GM18861 (cell line): ENCODE measurements at regions not wholly inside any gene's neighbourhood (a gene's known extent, or its start where the extent isn't known, plus 50 kb on each side); places are given as distances from the start of the nearest gene placed in this dataset.
"Not testable (repeated sequence)": the region's sequence is repeated elsewhere in the genome, so short reads cannot be mapped to it uniquely, and the experiment has no call there.

Experiments used
- ATAC-seq: cut with Tn5 transposase; IDR thresholded peaks from one replicate; pipeline ENCODE4 v1.9.1; 2021; ENCODE audit not compliant: unreplicated experiment

GRCh38 chr4:123209436-123209835 is 187.2 kb upstream of the SPRY1 start:
- no peak for ATAC-seq

DNA sequence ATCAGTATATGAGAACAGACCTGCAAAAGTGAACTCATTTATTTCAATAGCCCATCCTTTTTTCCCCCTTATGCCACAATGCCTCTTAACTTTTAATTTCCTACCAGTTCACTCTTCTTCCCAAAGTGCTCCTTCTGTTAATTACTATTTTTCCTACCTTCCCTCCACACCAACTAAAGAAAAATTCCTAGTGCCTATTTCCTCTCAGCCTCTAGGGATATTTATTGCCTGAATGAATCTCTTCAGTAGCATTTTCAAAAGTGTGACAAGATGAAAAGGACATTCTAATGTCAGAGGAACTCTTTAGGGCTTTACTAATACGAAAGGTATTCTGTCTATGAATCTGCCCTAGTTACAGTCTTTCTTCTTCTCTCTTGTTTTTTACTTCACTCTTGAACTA is 181.1 kb upstream of the SPRY1 start:
- no peak for ATAC-seq

DNA sequence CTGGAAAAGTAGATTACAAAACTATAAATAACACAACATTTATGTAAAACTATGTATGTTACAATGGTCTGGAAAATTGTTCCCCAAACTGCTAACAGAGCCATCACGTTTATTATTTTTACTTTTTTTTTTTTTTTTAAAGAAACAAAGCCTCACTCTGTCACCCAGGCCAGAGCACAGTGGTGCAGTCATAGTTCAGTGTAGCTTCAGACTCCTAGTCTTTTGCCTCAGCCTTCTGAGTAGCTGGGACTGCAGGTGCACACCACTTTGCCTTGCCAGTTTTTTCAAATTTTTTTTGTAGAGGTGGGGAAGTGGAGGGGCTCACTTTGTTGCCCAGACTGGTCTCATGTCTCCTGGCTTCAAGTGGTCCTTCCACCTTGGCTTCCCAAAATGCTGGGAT is 180.1 kb upstream of the SPRY1 start:
- ATAC-seq, result no peak

DNA sequence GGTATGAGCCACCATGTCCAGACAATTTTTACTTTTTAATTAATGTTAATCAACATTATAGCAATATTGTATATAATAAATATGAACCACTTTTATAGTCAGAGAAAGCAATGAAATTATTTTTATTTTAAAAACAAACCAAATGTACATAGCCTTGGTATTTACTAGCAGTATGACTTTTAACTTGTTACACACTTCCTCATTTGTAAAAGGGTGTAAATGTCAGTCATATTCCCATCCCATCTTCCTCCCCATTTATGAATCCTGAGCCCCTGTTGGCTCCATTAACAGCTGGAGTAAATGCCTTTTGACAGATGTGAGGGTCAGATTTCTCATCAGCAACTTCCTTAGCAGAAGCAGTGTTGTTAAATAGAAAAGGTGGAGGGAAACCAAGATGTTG is 179.6 kb upstream of the SPRY1 start:
- no peak for ATAC-seq

- no peak for ATAC-seq
Observed at GRCh38 chr4:123217664-123218063, 178.9 kb upstream of the SPRY1 start.

GRCh38 chr4:123218981-123219380 is 177.6 kb upstream of the SPRY1 start:
- ATAC-seq, result no peak

GRCh38 chr4:123229286-123229685 is 167.3 kb upstream of the SPRY1 start:
- ATAC-seq, result no peak

DNA sequence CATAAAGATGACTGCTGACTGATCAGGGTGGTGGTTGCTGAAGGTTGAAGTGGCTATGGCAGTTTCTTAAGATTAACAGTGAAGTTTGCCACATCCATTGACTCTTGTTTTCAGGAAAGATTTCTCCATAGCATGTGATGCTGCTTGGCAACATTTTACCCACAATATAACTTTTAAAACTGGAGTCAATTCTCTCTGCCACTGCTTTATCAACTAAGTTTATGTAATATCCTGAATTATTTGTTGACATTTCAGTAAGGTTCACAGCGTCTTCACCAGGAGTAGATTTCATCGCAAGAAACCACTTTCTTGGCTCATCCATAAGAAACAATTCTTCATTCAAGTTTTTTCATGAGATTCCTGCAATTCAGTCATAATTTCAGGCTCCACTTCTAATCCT is 166.5 kb upstream of the SPRY1 start:
- no peak for ATAC-seq

- no peak for ATAC-seq
Observed at GRCh38 chr4:123232439-123232838, 164.2 kb upstream of the SPRY1 start.

GRCh38 chr4:123233136-123233768 is 163.3 kb upstream of the SPRY1 start:
- ATAC-seq, result no peak

- ATAC-seq, result no peak
Observed at GRCh38 chr4:123234955-123235354, 161.6 kb upstream of the SPRY1 start.

GRCh38 chr4:123235431-123235830 is 161.2 kb upstream of the SPRY1 start:
- ATAC-seq, result no peak

DNA sequence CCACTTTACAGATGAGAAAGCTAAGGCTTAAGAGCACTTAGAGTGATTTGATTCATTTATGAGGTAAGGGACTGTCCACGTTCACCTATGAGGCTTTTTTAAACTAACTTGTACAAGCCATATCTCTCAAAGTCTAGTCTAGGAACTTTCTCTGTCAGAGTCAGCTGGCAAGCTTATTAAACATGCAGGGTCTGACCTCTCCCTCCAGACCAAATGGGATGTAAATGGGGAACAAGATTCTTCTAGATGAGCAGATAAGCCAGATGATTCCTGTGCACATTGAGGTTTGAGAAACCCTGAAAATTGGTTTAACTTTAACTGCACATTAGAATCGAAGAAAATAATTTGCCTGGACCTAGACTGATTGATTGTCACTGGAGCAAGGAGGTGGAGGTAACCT is 160.0 kb upstream of the SPRY1 start:
- ATAC-seq, result no peak

- ATAC-seq, result not testable (repeated sequence)
Observed at GRCh38 chr4:123240286-123240685, 156.3 kb upstream of the SPRY1 start.

DNA sequence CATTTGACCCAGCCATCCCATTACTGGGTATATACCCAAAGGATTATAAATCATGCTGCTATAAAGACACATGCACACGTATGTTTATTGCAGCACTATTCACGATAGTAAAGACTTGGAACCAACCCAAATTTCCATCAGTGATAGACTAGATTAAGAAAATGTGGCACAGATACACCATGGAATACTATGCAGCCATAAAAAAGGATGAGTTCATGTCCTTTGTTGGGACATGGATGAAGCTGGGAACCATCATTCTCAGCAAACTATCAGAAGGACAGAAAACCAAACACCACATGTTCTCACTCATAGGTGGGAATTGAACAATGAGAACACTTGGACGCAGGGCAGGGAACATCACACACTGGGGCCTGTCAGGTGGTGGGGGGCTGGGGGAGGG is 153.4 kb upstream of the SPRY1 start:
- ATAC-seq, result not testable (repeated sequence)

DNA sequence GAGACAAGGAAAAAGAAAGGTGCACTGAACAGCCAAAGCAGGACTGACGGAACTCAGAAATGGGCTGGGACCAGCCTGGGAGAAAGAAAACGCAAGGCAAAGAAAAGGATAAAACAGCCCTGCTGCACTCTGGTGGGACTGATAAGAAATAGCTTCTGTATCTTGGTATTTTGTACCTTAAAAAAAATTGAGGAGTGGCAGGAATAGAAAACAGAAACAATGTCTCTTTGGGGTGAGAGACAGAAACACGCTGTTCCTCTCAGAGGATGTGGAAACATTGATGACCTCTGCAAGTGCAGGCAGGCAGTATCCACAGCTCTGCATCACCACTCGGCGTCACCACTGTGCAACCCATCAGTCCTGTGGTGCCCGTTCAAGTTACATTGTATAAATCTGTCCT is 152.5 kb upstream of the SPRY1 start:
- ATAC-seq, result no peak

DNA sequence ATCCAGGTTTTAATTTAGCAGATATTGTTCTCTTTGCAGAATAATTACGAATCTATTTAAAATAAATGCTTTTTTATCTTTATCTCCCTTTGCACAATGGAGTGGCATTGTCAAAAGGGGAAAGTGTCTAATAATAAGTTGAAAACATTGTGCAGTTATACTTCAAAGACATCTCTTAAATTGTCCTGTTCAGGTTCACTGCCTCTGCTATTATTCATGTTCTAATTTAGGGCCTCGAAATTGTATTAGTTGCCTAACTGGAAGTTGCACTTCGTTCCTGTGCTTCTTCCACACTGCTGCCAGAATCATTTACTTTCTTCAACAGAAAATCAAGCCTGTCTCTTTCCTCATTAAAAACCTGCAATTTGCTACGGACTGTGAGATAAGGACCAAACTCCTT is 150.5 kb upstream of the SPRY1 start:
- ATAC-seq, result no peak

DNA sequence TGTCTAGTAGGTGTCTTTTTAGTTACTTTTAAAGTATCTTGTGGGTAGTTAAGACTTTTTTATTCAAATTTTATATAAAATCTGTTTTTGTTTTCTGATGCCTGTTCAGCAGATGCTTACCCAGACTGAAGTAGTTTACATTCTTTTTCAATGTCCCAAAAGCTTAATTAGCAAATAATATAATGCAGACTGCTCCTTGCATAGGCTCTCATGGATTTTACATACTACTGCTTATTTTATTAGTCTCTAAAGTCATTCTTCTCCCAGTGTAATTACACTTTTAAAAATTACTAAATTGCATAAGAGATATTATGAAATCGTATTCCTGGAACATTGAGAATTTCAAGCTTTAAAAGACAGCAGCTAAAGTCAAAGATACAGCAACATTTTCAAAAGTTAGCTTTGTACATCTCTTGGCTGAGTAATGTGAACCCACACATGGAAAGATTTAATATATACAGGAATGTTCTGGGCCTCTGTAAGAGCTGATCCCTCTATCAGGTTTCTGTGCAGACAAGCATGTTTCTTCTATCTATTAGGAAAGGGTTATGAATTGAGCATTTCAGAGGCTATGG is 148.4 kb upstream of the SPRY1 start:
- ATAC-seq, result no peak

- no peak for ATAC-seq
Observed at GRCh38 chr4:123249821-123250220, 146.8 kb upstream of the SPRY1 start.

DNA sequence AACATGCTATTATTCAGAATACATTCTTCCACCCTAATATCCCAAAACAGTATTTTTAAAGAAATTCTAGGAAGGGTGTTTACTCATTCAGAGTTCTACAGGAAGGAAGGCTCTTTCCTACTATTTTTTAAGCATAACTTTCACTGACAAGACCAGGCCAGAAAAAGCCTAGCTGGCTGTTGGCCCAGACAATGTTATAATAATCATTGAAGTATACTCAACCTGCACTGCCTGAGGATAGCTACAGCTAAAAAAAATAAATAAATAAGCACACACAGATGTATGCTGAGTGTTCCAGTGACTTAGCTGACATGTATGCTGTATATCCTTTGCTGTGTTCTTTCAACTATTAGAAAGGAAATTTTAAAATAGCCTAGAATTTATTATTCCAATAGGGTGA is 145.8 kb upstream of the SPRY1 start:
- no peak for ATAC-seq

GRCh38 chr4:123255971-123256370 is 140.6 kb upstream of the SPRY1 start:
- no peak for ATAC-seq

- ATAC-seq, result no peak
Observed at GRCh38 chr4:123256901-123257300, 139.7 kb upstream of the SPRY1 start.

GRCh38 chr4:123257591-123257990 is 139.0 kb upstream of the SPRY1 start:
- no peak for ATAC-seq
